NCI-H2081 treated with DMSO at 0.1 percent for 48 hours (cell line): ENCODE measurements at regions not wholly inside any gene's neighbourhood (a gene's known extent, or its start where the extent isn't known, plus 50 kb on each side); places are given as distances from the start of the nearest gene placed in this dataset.

Experiments used
- DNase-seq: peaks from one replicate; lab custom pipeline; 2025; lab: John Stamatoyannopoulos, UW

DNA sequence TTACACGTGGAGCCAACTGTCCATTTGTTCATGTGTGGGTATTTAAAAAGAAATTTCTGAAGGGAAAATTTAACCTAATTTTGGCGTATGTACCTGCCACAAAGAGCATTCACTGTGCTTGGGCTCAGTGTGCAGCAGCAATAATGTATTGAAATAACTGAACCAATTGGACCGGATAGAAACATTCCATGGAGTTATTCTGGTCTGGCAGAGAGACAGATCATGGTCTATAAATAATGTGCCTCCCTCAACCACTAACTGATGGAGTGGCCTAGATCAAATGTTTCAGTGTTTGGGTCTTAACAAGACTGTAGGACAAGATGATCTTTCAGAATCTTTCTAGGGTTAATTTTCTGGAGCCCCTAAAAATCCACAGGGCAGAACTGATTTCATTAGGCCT, 469.7 kb downstream of the PRELID2 start:
- no peak for DNase-seq

DNA sequence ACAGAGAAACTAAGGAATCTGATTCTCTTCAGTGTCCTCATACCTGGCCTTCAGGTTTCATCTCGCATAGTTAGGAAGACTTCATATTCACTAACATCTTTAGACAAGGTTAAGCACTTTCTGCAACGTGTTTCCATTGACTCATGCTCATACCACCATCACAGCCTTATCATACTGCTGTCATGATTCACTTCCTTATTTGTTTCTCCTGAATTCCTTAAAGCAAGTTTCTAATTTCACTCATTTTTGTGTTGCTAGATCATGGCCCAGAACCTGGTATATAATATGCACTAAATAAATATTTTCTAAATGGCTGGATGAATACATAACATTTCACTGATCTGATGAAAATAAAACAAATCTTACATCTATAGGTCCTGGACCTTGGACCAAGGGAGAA, 472.9 kb downstream of the PRELID2 start:
- no peak for DNase-seq

DNA sequence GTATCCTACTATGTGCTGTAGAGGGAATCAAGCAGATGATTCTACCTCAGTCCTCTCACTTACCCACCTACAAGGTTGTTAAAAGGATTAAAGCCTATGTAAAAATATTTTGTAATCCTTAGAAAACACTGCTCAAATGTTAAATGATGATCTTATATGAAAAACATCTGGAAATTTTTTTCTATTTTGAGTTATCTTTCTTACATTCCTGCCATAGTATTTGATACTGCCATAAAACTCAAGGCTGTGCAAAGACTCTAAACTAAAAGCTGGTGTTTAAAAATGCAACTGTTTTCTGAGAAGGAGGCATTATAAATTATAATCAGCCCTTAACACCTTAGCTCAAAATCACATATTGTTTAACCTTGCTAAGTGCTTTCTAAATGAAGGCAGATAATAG, 474.2 kb downstream of the PRELID2 start:
- no peak for DNase-seq

DNA sequence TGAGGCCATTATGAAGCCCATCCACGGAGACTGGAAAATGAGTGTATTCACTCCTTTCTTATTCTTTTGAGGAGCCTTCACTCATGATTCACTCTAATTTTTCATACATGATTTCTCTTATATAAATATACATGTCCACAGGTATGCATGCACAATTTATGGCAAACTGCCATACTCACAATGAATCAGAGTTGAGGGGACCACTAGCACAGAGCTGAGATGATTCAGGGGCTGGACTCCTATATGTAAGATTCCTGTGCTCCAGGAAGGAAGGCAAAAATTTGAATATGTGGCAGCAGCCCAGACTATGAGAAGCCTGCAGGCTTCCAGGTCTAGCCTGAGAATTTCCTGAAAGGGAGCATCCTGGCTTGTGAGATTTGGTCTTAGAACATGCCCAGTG, 484.6 kb downstream of the PRELID2 start:
- DNase-seq: no peak

DNA sequence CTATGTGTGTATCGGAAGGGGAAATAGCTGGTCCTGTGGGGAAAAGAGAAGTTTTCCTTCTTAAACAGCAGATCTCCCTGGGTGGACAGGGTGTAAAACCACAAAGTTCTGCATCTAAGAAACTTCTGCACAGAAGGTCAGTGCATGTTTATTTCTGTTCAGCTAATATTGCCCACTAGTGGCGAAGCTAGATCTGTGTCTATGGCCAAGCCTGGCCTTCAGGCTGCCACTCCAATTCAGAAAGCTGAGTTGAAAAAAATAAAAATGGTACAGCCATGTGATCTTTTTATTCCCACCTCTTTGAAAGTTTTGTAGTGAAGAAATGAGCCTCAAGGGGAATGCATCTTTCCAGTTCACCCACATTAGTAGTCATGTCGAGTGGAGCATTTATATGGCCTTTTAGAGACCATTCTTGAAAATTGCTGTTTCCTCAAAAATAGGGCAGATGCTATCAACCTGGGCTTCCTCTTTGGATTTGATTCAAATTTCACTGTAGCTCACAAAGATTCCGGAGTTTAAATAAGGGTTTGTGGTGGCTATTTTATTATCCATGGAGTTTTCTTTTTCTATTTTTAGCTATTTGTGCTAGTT, 488.0 kb downstream of the PRELID2 start:
- DNase-seq: no peak

GRCh38 chr5:145345511-145346287, 489.4 kb downstream of the PRELID2 start:
- DNase-seq: no peak

DNA sequence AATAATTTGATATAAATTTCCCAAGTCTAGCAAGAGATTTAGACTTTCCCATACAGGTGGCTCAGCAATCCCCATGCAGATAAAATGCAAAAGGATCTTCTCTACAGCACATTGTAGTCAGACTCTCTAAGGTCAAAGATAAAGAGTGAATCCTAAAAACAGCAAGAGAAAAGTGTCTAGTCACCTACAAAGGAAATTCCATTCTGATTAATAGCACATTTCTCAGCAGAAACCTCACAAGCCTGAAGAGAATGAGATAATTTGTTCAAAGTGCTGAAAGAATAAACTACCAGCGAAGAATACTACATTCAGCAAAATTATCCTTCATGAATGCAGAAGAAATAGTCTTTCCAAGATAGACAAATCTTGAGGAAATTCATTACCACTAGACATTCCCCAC, 493.3 kb downstream of the PRELID2 start:
- DNase-seq: no peak

- DNase-seq: no peak
These were observed 495.0 kb downstream of the PRELID2 start for GRCh38 chr5:145340099-145340498.

- no peak for DNase-seq
These were observed 510.2 kb downstream of the PRELID2 start for GRCh38 chr5:145324767-145325479.

GRCh38 chr5:145324101-145324500, 511.0 kb downstream of the PRELID2 start:
- DNase-seq: no peak

DNA sequence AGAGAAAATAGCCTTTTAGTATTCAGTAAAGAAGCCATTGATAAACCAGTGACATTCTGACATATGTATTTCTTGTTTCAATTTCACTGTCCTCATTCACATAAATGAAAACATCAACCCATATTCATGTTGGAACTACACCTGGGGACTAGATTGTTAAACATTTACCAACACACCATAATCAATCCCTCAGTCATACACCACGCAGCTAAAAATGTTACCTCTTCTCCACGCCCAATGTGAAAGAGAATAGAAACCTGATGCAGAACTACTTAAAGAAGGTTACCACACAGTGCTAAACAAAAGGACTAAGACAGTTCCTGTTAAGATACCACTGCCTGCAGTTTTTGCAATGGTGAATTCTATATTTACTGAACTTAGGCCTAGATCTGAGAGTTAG, 518.9 kb downstream of the PRELID2 start:
- no peak for DNase-seq

DNA sequence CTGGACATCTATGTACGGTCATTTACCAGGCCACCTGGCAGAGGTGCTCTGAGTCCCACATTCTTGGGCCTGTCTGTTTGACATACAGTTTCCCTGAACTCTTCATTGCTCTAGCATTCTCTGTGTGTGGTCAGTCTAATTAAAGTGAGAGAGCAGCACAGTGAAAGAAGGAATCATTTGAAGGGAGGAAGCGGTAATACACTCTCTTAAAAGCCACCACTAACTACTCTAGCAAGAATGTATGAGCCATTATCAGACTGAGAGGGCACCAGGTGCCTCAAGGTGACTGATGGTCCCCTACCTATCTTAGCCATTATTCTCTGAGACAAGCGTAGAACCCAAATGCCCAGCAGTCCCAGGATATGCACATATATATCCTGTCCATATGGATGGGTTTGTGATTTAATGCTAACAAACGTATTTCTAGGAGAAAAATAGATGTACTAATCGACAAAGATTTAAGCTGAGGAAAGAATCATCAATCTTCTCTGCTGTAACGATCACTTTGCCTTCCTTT, 527.2 kb downstream of the PRELID2 start:
- DNase-seq: no peak

GRCh38 chr5:145295236-145295835, 539.8 kb downstream of the PRELID2 start:
- DNase-seq: no peak

GRCh38 chr5:145294331-145294730, 540.8 kb downstream of the PRELID2 start:
- no peak for DNase-seq

GRCh38 chr5:145293716-145294115, 541.4 kb downstream of the PRELID2 start:
- DNase-seq: no peak

DNA sequence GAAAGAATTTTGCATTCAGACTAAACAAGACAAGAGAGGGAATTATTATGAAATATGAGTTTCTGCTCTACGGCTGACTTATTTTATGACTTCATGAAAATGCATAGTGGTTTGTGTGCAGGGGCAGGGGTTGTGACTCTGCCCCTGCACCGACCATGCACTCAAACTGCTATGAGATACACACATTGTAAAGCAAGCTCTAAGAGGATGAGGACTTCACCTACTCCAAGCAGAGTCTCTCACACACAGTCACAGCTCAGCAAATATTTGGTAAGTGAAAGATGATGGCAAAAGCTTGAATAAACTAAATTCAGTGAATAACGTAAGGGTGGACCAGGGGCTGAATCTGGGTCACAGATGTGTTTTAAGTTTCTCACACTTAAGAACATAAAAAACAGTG, 542.9 kb downstream of the PRELID2 start:
- no peak for DNase-seq

GRCh38 chr5:145283141-145283810, 551.9 kb downstream of the PRELID2 start:
- no peak for DNase-seq

DNA sequence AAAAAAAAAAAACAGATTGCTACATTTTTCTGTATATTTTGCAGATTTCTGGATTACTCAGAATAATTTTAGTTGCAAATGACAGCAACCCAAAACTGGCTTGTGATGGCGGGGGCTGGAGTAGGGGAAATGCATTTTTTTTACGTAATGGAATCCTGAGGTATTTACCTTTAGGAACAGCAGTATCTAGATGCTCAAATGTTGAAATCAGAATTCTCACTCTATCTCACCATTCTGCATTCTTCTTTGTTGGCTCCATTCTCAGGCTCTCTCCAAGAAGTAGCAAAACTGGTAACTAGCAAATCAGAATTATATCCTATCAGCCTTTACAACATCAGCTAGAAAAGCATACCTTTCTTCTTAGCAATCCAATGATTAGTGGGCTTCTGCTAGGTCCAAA, 554.3 kb downstream of the PRELID2 start:
- no peak for DNase-seq

GRCh38 chr5:145280214-145280613, 554.9 kb downstream of the PRELID2 start:
- no peak for DNase-seq

- DNase-seq: no peak
These were observed 574.5 kb downstream of the PRELID2 start for GRCh38 chr5:145260670-145261069.

- no peak for DNase-seq
These were observed 587.4 kb downstream of the PRELID2 start for GRCh38 chr5:145247745-145248040.
